ENCODE measurements at regions not wholly inside any gene's neighbourhood (a gene's known extent, or its start where the extent isn't known, plus 50 kb on each side); places are given as distances from the start of the nearest gene placed in this dataset.

DNA sequence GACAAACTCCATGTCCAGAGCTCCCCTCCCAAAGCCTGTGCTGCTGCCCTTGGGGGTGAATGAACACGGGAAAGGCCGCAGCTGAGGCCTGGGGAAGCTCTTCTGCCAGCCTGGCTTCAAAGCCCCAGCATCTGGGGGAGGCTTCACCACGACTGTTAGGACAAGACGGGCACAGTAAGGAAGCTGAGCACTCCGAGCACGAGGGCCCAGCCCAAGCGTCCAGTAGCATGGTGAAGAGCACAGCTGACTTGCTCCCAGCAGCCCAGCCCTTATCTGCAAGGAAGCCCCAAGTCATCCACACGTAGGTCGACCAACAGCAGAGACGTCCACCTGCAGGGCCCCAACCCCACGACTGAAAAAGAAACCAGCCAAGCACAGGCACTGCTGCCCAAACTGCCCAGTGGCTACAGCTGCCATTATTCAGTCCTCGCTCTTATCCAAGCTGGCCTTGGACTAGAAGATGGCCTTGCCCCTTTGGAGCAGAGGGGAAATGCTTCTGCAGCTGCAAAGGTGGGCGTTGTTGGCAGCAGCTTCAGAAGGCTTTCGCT lies 62.5 kb downstream of the SHANK2 start:
- DNase-seq (ENCODE audit: low spot score) = no peak
- H3K4me1 ChIP-seq (ENCODE audit: control insufficient read depth in 4 of 4, insufficient read depth in 4 of 4, low read length in 3 of 4) = peaks cover 0 to 16% (median 11%) of the 10 kb centered on the region in 4 donors
- H3K27ac ChIP-seq (ENCODE audit: low read depth in 1 of 2, low read length in 2 of 2) = no peak overlapping the region
- H3K9ac ChIP-seq (ENCODE audit: low read depth in 1 of 2, low read length in 2 of 2) = no peak overlapping the region
- TF ChIP-seq FOXA2 (IDR thresholded peaks at IDR 0.05) (no peak), RXRA (IDR thresholded peaks at IDR 0.05) (no peak), JUND (IDR thresholded peaks at IDR 0.05) (no peak), YY1 (IDR thresholded peaks at IDR 0.05) (no peak), SP1 (IDR thresholded peaks at IDR 0.05) (no peak), HNF4G (IDR thresholded peaks at IDR 0.05) (no peak), TAF1 (conservative IDR thresholded peaks at IDR 0.05) (no peak), FOXA1 (IDR thresholded peaks at IDR 0.05) (no peak)
- TF ChIP-seq, protein P1, sequence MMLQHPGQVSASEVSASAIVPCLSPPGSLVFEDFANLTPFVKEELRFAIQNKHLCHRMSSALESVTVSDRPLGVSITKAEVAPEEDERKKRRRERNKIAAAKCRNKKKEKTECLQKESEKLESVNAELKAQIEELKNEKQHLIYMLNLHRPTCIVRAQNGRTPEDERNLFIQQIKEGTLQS (IDR thresholded peaks at IDR 0.05) = no peak
- TF ChIP-seq, protein P2, sequence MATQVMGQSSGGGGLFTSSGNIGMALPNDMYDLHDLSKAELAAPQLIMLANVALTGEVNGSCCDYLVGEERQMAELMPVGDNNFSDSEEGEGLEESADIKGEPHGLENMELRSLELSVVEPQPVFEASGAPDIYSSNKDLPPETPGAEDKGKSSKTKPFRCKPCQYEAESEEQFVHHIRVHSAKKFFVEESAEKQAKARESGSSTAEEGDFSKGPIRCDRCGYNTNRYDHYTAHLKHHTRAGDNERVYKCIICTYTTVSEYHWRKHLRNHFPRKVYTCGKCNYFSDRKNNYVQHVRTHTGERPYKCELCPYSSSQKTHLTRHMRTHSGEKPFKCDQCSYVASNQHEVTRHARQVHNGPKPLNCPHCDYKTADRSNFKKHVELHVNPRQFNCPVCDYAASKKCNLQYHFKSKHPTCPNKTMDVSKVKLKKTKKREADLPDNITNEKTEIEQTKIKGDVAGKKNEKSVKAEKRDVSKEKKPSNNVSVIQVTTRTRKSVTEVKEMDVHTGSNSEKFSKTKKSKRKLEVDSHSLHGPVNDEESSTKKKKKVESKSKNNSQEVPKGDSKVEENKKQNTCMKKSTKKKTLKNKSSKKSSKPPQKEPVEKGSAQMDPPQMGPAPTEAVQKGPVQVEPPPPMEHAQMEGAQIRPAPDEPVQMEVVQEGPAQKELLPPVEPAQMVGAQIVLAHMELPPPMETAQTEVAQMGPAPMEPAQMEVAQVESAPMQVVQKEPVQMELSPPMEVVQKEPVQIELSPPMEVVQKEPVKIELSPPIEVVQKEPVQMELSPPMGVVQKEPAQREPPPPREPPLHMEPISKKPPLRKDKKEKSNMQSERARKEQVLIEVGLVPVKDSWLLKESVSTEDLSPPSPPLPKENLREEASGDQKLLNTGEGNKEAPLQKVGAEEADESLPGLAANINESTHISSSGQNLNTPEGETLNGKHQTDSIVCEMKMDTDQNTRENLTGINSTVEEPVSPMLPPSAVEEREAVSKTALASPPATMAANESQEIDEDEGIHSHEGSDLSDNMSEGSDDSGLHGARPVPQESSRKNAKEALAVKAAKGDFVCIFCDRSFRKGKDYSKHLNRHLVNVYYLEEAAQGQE (IDR thresholded peaks at IDR 0.05) = no peak
- H3K36me3 ChIP-seq (ENCODE audit: control insufficient read depth in 4 of 4, insufficient read depth in 3 of 4, low read depth in 1 of 4, low read length in 3 of 4) = peaks cover 0 to 7% (median 2%) of the 10 kb centered on the region in 4 donors
- WGBS = 93% methylated on average over 14 of the region's 14 CpGs
- no peaks in the 10 kb centered on the region for H3K9me3 ChIP-seq (ENCODE audit: control insufficient read depth in 4 of 4, low read length in 3 of 4)
- H3K27me3 ChIP-seq (ENCODE audit: control insufficient read depth in 4 of 4, insufficient read depth in 4 of 4, low read length in 3 of 4) = no peaks in the 10 kb centered on the region
- no peak overlapping the region for H3K4me3 ChIP-seq (ENCODE audit: low read depth in 1 of 3, low read length in 3 of 3)

DNA sequence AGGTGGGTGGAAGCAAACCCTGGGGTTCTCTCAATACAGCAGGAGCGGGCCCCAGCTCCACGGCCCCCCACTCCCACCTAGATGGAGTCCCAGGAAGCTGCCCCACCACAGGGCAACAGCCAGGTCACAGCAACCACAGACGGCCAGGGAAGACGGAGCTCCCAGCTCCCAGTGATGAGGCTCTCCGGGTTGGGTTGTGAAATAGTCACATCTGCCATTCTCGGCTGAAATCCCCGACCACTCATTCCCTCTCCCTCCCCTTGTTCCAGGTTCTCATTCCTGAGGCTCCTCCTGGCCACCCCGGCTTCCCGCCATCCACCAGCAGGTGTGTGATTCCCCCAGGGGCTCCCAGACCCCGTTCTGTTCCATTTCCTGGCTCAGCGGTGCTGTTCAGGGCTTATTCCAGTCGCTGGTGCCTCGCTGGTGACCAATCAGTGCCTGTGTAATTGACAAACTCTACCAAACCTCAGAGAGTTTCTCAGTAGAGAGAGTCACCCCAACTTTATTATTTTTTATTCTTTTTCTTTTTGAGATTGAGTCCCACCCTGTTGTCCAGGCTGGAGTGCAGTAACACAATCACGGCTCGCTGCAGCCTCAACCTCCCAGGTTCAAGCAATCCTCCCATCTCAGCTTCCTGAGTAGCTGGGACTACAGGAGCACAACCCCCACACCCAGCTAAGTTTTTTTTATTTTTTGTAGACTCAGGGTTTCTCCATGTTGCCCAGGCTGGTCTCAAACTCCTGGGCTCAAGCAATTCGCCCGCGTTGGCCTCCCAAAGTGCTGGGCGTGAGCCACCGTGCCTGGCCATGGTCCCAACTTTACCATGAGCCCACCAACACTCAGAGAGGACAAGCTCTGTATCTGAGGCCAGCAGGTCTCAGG lies 63.2 kb downstream of the SHANK2 start:
- no peaks in the 10 kb centered on the region for H3K9me3 ChIP-seq (ENCODE audit: control insufficient read depth in 4 of 4, low read length in 3 of 4)
- TF ChIP-seq, protein P2 (IDR thresholded peaks at IDR 0.05) = no peak
- TF ChIP-seq RXRA (IDR thresholded peaks at IDR 0.05) = no peak
- TF ChIP-seq YY1 (IDR thresholded peaks at IDR 0.05) = no peak
- TF ChIP-seq FOXA2 (IDR thresholded peaks at IDR 0.05) = no peak
- TF ChIP-seq, protein P3, sequence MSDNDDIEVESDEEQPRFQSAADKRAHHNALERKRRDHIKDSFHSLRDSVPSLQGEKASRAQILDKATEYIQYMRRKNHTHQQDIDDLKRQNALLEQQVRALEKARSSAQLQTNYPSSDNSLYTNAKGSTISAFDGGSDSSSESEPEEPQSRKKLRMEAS (IDR thresholded peaks at IDR 0.05) = no peak
- TF ChIP-seq, protein P4, sequence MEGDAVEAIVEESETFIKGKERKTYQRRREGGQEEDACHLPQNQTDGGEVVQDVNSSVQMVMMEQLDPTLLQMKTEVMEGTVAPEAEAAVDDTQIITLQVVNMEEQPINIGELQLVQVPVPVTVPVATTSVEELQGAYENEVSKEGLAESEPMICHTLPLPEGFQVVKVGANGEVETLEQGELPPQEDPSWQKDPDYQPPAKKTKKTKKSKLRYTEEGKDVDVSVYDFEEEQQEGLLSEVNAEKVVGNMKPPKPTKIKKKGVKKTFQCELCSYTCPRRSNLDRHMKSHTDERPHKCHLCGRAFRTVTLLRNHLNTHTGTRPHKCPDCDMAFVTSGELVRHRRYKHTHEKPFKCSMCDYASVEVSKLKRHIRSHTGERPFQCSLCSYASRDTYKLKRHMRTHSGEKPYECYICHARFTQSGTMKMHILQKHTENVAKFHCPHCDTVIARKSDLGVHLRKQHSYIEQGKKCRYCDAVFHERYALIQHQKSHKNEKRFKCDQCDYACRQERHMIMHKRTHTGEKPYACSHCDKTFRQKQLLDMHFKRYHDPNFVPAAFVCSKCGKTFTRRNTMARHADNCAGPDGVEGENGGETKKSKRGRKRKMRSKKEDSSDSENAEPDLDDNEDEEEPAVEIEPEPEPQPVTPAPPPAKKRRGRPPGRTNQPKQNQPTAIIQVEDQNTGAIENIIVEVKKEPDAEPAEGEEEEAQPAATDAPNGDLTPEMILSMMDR (IDR thresholded peaks at IDR 0.05; ENCODE audit: low read depth, low read length, missing input control) = no peak
- H3K27ac ChIP-seq (ENCODE audit: low read depth in 1 of 2, low read length in 2 of 2) = no peak overlapping the region
- H3K27me3 ChIP-seq (ENCODE audit: control insufficient read depth in 4 of 4, insufficient read depth in 4 of 4, low read length in 3 of 4) = no peaks in the 10 kb centered on the region
- no peak for DNase-seq (ENCODE audit: low spot score)
- peaks cover 0 to 7% (median 2%) of the 10 kb centered on the region in 4 donors for H3K36me3 ChIP-seq (ENCODE audit: control insufficient read depth in 4 of 4, insufficient read depth in 3 of 4, low read depth in 1 of 4, low read length in 3 of 4)
- peaks cover 0 to 11% (median 8%) of the 10 kb centered on the region in 4 donors for H3K4me1 ChIP-seq (ENCODE audit: control insufficient read depth in 4 of 4, insufficient read depth in 4 of 4, low read length in 3 of 4)
- H3K9ac ChIP-seq (ENCODE audit: low read depth in 1 of 2, low read length in 2 of 2) = no peak overlapping the region
- 95% methylated on average over 20 of the region's 20 CpGs for WGBS
- no peak overlapping the region for H3K4me3 ChIP-seq (ENCODE audit: low read depth in 1 of 3, low read length in 3 of 3)

All from liver (tissue), 8 donors.